ENCODE measurements at regions not wholly inside any gene's neighbourhood (a gene's known extent, or its start where the extent isn't known, plus 50 kb on each side); places are given as distances from the start of the nearest gene placed in this dataset.

DNA sequence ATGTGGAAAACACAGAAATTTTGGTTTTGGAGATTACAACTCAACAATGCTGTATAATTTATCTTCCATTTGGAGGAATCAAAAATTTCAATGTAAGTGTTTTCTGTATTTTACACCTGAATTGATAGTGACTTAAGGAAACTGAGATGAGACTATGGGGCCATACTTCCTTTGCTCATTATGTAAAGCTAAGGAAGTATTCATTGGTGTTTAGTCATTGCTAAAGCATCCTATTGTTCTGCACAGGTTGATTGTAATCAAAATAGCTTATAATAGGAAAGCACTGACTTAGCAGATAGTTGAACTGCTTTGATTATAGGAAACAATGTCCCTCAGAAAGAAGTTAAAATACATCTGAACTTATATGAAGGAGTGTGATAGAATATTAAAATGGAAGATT, 244.4 kb upstream of the SLITRK5 start:
- FAIRE-seq (no peak), DNase-seq (ENCODE audit: low read depth in 1 of 2, low spot score in 1 of 2) (no peak), ATAC-seq (no peak)
- Histone ChIP-seq H3K4me2 (no peak overlapping the region), H3K27ac (no peak overlapping the region), H3K4me3 (no peak overlapping the region), H3K9me3 (no peaks in the 10 kb centered on the region), H3K4me1 (no peaks in the 10 kb centered on the region)
- ChIA-PET POLR2A (no interaction called here), CTCF (no interaction called here)
- TF ChIP-seq, protein P1, sequence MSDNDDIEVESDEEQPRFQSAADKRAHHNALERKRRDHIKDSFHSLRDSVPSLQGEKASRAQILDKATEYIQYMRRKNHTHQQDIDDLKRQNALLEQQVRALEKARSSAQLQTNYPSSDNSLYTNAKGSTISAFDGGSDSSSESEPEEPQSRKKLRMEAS (IDR thresholded peaks at IDR 0.05): no peak
- TF ChIP-seq CHD4 (IDR thresholded peaks at IDR 0.05; ENCODE audit: borderline replicate concordance) (no peak), TFCP2L1 (CRISPR knock-in tag; IDR thresholded peaks at IDR 0.05) (no peak), FOXS1 (CRISPR knock-in tag; IDR thresholded peaks at IDR 0.05) (no peak), NR3C1 (IDR thresholded peaks at IDR 0.05) (no peak), RNF2 (IDR thresholded peaks at IDR 0.05; ENCODE audit: borderline replicate concordance, low read depth) (no peak), RAD21 (conservative IDR thresholded peaks at IDR 0.05 in 1 of 2, IDR thresholded peaks at IDR 0.05 in 1 of 2) (no peak), ZNF302 (CRISPR knock-in tag; IDR thresholded peaks at IDR 0.05) (no peak), RARB (CRISPR knock-in tag; IDR thresholded peaks at IDR 0.05) (no peak), JUNB (IDR thresholded peaks at IDR 0.05) (no peak), ZC3H11A (IDR thresholded peaks at IDR 0.05) (no peak), ZSCAN20 (CRISPR knock-in tag; IDR thresholded peaks at IDR 0.05) (no peak), BHLHE40 (IDR thresholded peaks at IDR 0.05; ENCODE audit: low read depth, low read length) (no peak), SREBF2 (IDR thresholded peaks at IDR 0.05) (no peak), JUN (IDR thresholded peaks at IDR 0.05) (no peak), RFX5 (IDR thresholded peaks at IDR 0.05) (no peak)
- TF ChIP-seq, protein P2, sequence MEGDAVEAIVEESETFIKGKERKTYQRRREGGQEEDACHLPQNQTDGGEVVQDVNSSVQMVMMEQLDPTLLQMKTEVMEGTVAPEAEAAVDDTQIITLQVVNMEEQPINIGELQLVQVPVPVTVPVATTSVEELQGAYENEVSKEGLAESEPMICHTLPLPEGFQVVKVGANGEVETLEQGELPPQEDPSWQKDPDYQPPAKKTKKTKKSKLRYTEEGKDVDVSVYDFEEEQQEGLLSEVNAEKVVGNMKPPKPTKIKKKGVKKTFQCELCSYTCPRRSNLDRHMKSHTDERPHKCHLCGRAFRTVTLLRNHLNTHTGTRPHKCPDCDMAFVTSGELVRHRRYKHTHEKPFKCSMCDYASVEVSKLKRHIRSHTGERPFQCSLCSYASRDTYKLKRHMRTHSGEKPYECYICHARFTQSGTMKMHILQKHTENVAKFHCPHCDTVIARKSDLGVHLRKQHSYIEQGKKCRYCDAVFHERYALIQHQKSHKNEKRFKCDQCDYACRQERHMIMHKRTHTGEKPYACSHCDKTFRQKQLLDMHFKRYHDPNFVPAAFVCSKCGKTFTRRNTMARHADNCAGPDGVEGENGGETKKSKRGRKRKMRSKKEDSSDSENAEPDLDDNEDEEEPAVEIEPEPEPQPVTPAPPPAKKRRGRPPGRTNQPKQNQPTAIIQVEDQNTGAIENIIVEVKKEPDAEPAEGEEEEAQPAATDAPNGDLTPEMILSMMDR (IDR thresholded peaks at IDR 0.05): no peak
- TF ChIP-seq, protein P3, sequence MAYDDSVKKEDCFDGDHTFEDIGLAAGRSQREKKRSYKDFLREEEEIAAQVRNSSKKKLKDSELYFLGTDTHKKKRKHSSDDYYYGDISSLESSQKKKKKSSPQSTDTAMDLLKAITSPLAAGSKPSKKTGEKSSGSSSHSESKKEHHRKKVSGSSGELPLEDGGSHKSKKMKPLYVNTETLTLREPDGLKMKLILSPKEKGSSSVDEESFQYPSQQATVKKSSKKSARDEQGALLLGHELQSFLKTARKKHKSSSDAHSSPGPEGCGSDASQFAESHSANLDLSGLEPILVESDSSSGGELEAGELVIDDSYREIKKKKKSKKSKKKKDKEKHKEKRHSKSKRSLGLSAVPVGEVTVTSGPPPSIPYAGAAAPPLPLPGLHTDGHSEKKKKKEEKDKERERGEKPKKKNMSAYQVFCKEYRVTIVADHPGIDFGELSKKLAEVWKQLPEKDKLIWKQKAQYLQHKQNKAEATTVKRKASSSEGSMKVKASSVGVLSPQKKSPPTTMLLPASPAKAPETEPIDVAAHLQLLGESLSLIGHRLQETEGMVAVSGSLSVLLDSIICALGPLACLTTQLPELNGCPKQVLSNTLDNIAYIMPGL (CRISPR knock-in tag; IDR thresholded peaks at IDR 0.05; ENCODE audit: borderline replicate concordance): no peak
- TF ChIP-seq, protein P4, sequence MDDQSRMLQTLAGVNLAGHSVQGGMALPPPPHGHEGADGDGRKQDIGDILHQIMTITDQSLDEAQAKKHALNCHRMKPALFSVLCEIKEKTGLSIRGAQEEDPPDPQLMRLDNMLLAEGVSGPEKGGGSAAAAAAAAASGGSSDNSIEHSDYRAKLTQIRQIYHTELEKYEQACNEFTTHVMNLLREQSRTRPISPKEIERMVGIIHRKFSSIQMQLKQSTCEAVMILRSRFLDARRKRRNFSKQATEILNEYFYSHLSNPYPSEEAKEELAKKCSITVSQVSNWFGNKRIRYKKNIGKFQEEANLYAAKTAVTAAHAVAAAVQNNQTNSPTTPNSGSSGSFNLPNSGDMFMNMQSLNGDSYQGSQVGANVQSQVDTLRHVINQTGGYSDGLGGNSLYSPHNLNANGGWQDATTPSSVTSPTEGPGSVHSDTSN (IDR thresholded peaks at IDR 0.05): no peak
- TF ChIP-seq, protein P5, sequence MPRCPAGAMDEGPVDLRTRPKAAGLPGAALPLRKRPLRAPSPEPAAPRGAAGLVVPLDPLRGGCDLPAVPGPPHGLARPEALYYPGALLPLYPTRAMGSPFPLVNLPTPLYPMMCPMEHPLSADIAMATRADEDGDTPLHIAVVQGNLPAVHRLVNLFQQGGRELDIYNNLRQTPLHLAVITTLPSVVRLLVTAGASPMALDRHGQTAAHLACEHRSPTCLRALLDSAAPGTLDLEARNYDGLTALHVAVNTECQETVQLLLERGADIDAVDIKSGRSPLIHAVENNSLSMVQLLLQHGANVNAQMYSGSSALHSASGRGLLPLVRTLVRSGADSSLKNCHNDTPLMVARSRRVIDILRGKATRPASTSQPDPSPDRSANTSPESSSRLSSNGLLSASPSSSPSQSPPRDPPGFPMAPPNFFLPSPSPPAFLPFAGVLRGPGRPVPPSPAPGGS (IDR thresholded peaks at IDR 0.05): no peak

DNA sequence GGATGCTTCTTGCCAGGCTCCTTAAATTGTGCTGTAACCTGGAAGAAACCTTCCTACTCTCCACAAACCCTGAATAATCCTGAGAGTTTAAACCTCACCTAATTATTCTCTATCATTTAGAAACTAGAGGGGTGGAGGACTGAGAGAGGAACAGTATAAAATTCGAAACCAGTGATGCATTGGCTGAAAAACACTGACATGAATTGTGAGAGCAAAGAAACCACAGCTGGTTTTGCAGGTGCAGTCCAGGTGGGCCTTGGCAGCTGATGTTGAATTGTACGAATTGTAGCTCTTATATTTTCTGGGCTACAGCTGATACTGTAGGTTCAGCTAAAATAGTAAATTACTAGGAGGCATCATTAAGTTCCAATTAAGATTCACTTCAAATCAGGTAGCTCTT, 227.0 kb upstream of the SLITRK5 start:
- ChIA-PET CTCF (no interaction called here), POLR2A (no interaction called here)
- no peak overlapping the region for H3K4me2 ChIP-seq
- no peaks in the 10 kb centered on the region for H3K9me3 ChIP-seq
- H3K4me3 ChIP-seq: no peak overlapping the region
- 5% methylated on average over 2 of the region's 2 CpGs for WGBS (ENCODE audit: missing lambda C conversion rate)
- H3K4me1 ChIP-seq: no peaks in the 10 kb centered on the region
- H3K27ac ChIP-seq: no peak overlapping the region
- FAIRE-seq: no peak
- no peak for ATAC-seq
- no peak for DNase-seq (ENCODE audit: low read depth in 1 of 2, low spot score in 1 of 2)
- no peak for TF ChIP-seq CHD2 (IDR thresholded peaks at IDR 0.05; ENCODE audit: low read length, partially characterized antibody)
- TF ChIP-seq FOSL2 (IDR thresholded peaks at IDR 0.05): no peak
- TF ChIP-seq FOSL2 (CRISPR knock-in tag; IDR thresholded peaks at IDR 0.05): no peak
- TF ChIP-seq POLR2A (IDR thresholded peaks at IDR 0.05; ENCODE audit: low read length): no peak
- TF ChIP-seq, protein P6, sequence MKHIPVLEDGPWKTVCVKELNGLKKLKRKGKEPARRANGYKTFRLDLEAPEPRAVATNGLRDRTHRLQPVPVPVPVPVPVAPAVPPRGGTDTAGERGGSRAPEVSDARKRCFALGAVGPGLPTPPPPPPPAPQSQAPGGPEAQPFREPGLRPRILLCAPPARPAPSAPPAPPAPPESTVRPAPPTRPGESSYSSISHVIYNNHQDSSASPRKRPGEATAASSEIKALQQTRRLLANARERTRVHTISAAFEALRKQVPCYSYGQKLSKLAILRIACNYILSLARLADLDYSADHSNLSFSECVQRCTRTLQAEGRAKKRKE (CRISPR knock-in tag; IDR thresholded peaks at IDR 0.05; ENCODE audit: low read depth): no peak
- TF ChIP-seq MYC (IDR thresholded peaks at IDR 0.05; ENCODE audit: borderline replicate concordance, low read length): no peak
- TF ChIP-seq, protein P7, sequence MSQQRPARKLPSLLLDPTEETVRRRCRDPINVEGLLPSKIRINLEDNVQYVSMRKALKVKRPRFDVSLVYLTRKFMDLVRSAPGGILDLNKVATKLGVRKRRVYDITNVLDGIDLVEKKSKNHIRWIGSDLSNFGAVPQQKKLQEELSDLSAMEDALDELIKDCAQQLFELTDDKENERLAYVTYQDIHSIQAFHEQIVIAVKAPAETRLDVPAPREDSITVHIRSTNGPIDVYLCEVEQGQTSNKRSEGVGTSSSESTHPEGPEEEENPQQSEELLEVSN (IDR thresholded peaks at IDR 0.05; ENCODE audit: borderline replicate concordance, low read depth): no peak
- TF ChIP-seq, protein P4 (IDR thresholded peaks at IDR 0.05): no peak
- no peak for TF ChIP-seq FOXS1 (CRISPR knock-in tag; IDR thresholded peaks at IDR 0.05)
- TF ChIP-seq JUN (IDR thresholded peaks at IDR 0.05): no peak
- no peak for TF ChIP-seq NPAS2 (CRISPR knock-in tag; IDR thresholded peaks at IDR 0.05; ENCODE audit: borderline replicate concordance)
- TF ChIP-seq EHMT2 (IDR thresholded peaks at IDR 0.05; ENCODE audit: low read depth): no peak
- no peak for TF ChIP-seq ZSCAN20 (CRISPR knock-in tag; IDR thresholded peaks at IDR 0.05)
- no peak for TF ChIP-seq CBX2 (IDR thresholded peaks at IDR 0.05; ENCODE audit: borderline replicate concordance, low read depth)
- TF ChIP-seq POLR2AphosphoS2 (conservative IDR thresholded peaks at IDR 0.05; ENCODE audit: low read length): no peak
- TF ChIP-seq FOSB (CRISPR knock-in tag; IDR thresholded peaks at IDR 0.05): no peak
